T-helper 2 cell treated with Interferon-gamma antibody and Interleukin-4, amounts not matched to agents 5 μg/mL and 100 μg/mL, for 36 hours (primary cell): ENCODE measurements at regions not wholly inside any gene's neighbourhood (a gene's known extent, or its start where the extent isn't known, plus 50 kb on each side); places are given as distances from the start of the nearest gene placed in this dataset.

Experiments used
- DNase-seq: peaks from one replicate; pipeline ENCODE4 v3.0.0; 2021; ENCODE audit warnings: low spot score
- H3K27ac Mint-ChIP-seq: one replicate; pipeline ENCODE4 v1.8.0; 2021; ENCODE audit warnings: mild to moderate bottlenecking, mixed read lengths
- H3K27me3 Mint-ChIP-seq: one replicate; pipeline ENCODE4 v1.8.0; 2021; ENCODE audit warnings: low read depth, mixed read lengths
- H3K36me3 Mint-ChIP-seq: one replicate; pipeline ENCODE4 v1.8.0; 2021; ENCODE audit warnings: low read depth, mixed read lengths
- H3K4me1 Mint-ChIP-seq: one replicate; pipeline ENCODE4 v1.8.0; 2021; ENCODE audit warnings: low read depth, mixed read lengths
- H3K4me3 Mint-ChIP-seq: one replicate; pipeline ENCODE4 v1.8.0; 2022; ENCODE audit warnings: mild to moderate bottlenecking, moderate library complexity, mixed read lengths
- H3K9me3 Mint-ChIP-seq: one replicate; pipeline ENCODE4 v1.8.0; 2021; ENCODE audit warnings: mixed read lengths

GRCh38 chr4:18973296-18973695 is 951.7 kb upstream of the LCORL start:
- H3K4me1 Mint-ChIP-seq = no peaks in the 10 kb centered on the region
- no peaks in the 10 kb centered on the region for H3K27me3 Mint-ChIP-seq
- no peaks in the 10 kb centered on the region for H3K36me3 Mint-ChIP-seq
- H3K27ac Mint-ChIP-seq = no peak overlapping the region
- no peak overlapping the region for H3K4me3 Mint-ChIP-seq
- no peak for DNase-seq
- peaks cover 9% of the 10 kb centered on the region for H3K9me3 Mint-ChIP-seq

GRCh38 chr4:18961879-18962278 is 940.3 kb upstream of the LCORL start:
- no peak for DNase-seq
- no peaks in the 10 kb centered on the region for H3K4me1 Mint-ChIP-seq
- H3K9me3 Mint-ChIP-seq = peaks cover 20% of the 10 kb centered on the region
- H3K27me3 Mint-ChIP-seq = no peaks in the 10 kb centered on the region
- no peak overlapping the region for H3K4me3 Mint-ChIP-seq
- H3K36me3 Mint-ChIP-seq = no peaks in the 10 kb centered on the region
- H3K27ac Mint-ChIP-seq = no peak overlapping the region

GRCh38 chr4:18961266-18961665 is 939.7 kb upstream of the LCORL start:
- H3K27me3 Mint-ChIP-seq = no peaks in the 10 kb centered on the region
- H3K27ac Mint-ChIP-seq = no peak overlapping the region
- peaks cover 21% of the 10 kb centered on the region for H3K9me3 Mint-ChIP-seq
- H3K4me1 Mint-ChIP-seq = no peaks in the 10 kb centered on the region
- no peak overlapping the region for H3K4me3 Mint-ChIP-seq
- no peak for DNase-seq
- H3K36me3 Mint-ChIP-seq = no peaks in the 10 kb centered on the region

- Mint-ChIP-seq H3K4me3 (no peak overlapping the region), H3K27ac (no peak overlapping the region), H3K9me3 (peaks cover 35% of the 10 kb centered on the region), H3K27me3 (no peaks in the 10 kb centered on the region), H3K36me3 (no peaks in the 10 kb centered on the region), H3K4me1 (no peaks in the 10 kb centered on the region)
- DNase-seq = no peak
Measured at GRCh38 chr4:18957716-18958115, 936.2 kb upstream of the LCORL start.

- Mint-ChIP-seq H3K27me3 (no peaks in the 10 kb centered on the region), H3K9me3 (peaks cover 29% of the 10 kb centered on the region), H3K4me1 (no peaks in the 10 kb centered on the region), H3K4me3 (no peak overlapping the region), H3K27ac (no peak overlapping the region), H3K36me3 (no peaks in the 10 kb centered on the region)
- no peak for DNase-seq
Measured at GRCh38 chr4:18954538-18954937, 933.0 kb upstream of the LCORL start.

- H3K4me3 Mint-ChIP-seq = no peak overlapping the region
- no peaks in the 10 kb centered on the region for H3K4me1 Mint-ChIP-seq
- H3K27me3 Mint-ChIP-seq = no peaks in the 10 kb centered on the region
- no peaks in the 10 kb centered on the region for H3K36me3 Mint-ChIP-seq
- no peak overlapping the region for H3K27ac Mint-ChIP-seq
- peaks cover 33% of the 10 kb centered on the region for H3K9me3 Mint-ChIP-seq
- DNase-seq = no peak
Measured at GRCh38 chr4:18953613-18954012, 932.1 kb upstream of the LCORL start.

GRCh38 chr4:18945464-18945863 is 923.9 kb upstream of the LCORL start:
- peaks cover 24% of the 10 kb centered on the region for H3K9me3 Mint-ChIP-seq
- no peak overlapping the region for H3K4me3 Mint-ChIP-seq
- no peaks in the 10 kb centered on the region for H3K4me1 Mint-ChIP-seq
- H3K36me3 Mint-ChIP-seq = no peaks in the 10 kb centered on the region
- H3K27me3 Mint-ChIP-seq = no peaks in the 10 kb centered on the region
- DNase-seq = no peak
- H3K27ac Mint-ChIP-seq = no peak overlapping the region

- Mint-ChIP-seq H3K9me3 (peaks cover 21% of the 10 kb centered on the region), H3K27me3 (no peaks in the 10 kb centered on the region), H3K4me3 (no peak overlapping the region), H3K27ac (no peak overlapping the region), H3K36me3 (no peaks in the 10 kb centered on the region), H3K4me1 (no peaks in the 10 kb centered on the region)
- DNase-seq = no peak
Measured at GRCh38 chr4:18942874-18943273, 921.3 kb upstream of the LCORL start.

- H3K36me3 Mint-ChIP-seq = no peaks in the 10 kb centered on the region
- no peak overlapping the region for H3K4me3 Mint-ChIP-seq
- no peaks in the 10 kb centered on the region for H3K27me3 Mint-ChIP-seq
- H3K27ac Mint-ChIP-seq = no peak overlapping the region
- no peaks in the 10 kb centered on the region for H3K4me1 Mint-ChIP-seq
- DNase-seq = no peak
- H3K9me3 Mint-ChIP-seq = peaks cover 34% of the 10 kb centered on the region
Measured at GRCh38 chr4:18938343-18939099, 917.0 kb upstream of the LCORL start.

GRCh38 chr4:18937746-18938145 is 916.2 kb upstream of the LCORL start:
- DNase-seq = no peak
- H3K27ac Mint-ChIP-seq = no peak overlapping the region
- H3K36me3 Mint-ChIP-seq = no peaks in the 10 kb centered on the region
- H3K4me3 Mint-ChIP-seq = no peak overlapping the region
- H3K9me3 Mint-ChIP-seq = peaks cover 38% of the 10 kb centered on the region
- H3K27me3 Mint-ChIP-seq = no peaks in the 10 kb centered on the region
- H3K4me1 Mint-ChIP-seq = no peaks in the 10 kb centered on the region

- Mint-ChIP-seq H3K27me3 (no peaks in the 10 kb centered on the region), H3K36me3 (no peaks in the 10 kb centered on the region), H3K9me3 (peaks cover 36% of the 10 kb centered on the region), H3K4me3 (no peak overlapping the region), H3K4me1 (no peaks in the 10 kb centered on the region), H3K27ac (no peak overlapping the region)
- DNase-seq = no peak
Measured at GRCh38 chr4:18937080-18937479, 915.5 kb upstream of the LCORL start.

GRCh38 chr4:18935659-18936345 is 914.2 kb upstream of the LCORL start:
- no peaks in the 10 kb centered on the region for H3K4me1 Mint-ChIP-seq

GRCh38 chr4:18934197-18934596 is 912.6 kb upstream of the LCORL start:
- Mint-ChIP-seq H3K4me1 (no peaks in the 10 kb centered on the region), H3K9me3 (peaks cover 39% of the 10 kb centered on the region), H3K27me3 (no peaks in the 10 kb centered on the region), H3K27ac (no peak overlapping the region), H3K36me3 (no peaks in the 10 kb centered on the region), H3K4me3 (no peak overlapping the region)
- DNase-seq = no peak

More at GRCh38 chr4:18935659-18936345, 914.2 kb upstream of the LCORL start:
- H3K27me3 Mint-ChIP-seq = no peaks in the 10 kb centered on the region
- H3K27ac Mint-ChIP-seq = no peak overlapping the region
- no peak overlapping the region for H3K4me3 Mint-ChIP-seq
- no peaks in the 10 kb centered on the region for H3K36me3 Mint-ChIP-seq
- no peak for DNase-seq
- H3K9me3 Mint-ChIP-seq = peaks cover 36% of the 10 kb centered on the region

GRCh38 chr4:18932730-18933339 is 911.3 kb upstream of the LCORL start:
- Mint-ChIP-seq H3K27ac (no peak overlapping the region), H3K36me3 (no peaks in the 10 kb centered on the region), H3K9me3 (peaks cover 34% of the 10 kb centered on the region), H3K4me3 (no peak overlapping the region), H3K4me1 (no peaks in the 10 kb centered on the region), H3K27me3 (no peaks in the 10 kb centered on the region)
- no peak for DNase-seq
